NT2/D1 (cell line): ENCODE measurements at regions not wholly inside any gene's neighbourhood (a gene's known extent, or its start where the extent isn't known, plus 50 kb on each side); places are given as distances from the start of the nearest gene placed in this dataset.

Experiments used
- SUZ12 ChIP-seq: IDR thresholded peaks from 2 replicates; pipeline ENCODE4 v1.6.1; 2011; ENCODE audit not compliant: insufficient read length, insufficient read depth; ENCODE audit errors: extremely low read depth
- YY1 ChIP-seq: IDR thresholded peaks from 2 replicates; pipeline ENCODE4 v1.6.1; 2011; ENCODE audit not compliant: insufficient read length, insufficient read depth
- ZNF274 ChIP-seq: IDR thresholded peaks from 2 replicates; pipeline ENCODE4 v1.6.1; 2011; ENCODE audit warnings: mild to moderate bottlenecking, low read depth, low read length

DNA sequence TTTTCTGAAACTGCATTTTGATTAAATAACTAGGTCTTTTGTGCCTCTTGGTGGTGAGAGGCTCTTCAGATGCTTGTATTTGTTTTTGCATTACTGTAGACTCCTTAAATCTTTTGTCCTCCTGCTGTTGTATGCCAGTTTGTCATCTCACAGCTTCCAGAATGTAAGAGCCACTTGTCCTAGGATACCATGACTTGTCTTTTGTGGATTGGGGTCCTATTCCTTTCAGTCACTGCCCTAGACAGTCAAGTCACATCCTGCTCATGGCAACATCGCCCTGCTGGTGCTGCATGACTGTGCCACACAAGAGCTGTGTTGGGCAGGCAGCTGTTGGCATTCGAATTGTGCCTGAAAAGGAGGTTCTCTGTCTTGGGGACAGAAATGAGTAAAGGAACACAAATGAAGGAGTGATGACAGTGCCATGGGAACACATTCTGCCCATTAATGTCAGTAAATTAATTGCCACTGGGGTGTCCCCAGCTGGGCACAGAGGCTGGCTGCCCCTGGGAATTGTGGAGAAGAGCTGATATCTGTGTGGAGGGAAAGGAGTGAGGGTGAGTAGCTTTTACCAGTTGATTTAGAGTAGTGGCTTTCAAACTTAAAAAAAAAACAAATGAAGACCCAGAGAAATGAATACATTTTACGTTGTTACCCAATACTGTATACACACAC is 140.3 kb downstream of the ARL6IP6 start:
- TF ChIP-seq YY1 (no peak), SUZ12 (no peak), ZNF274 (no peak)
